Subcutaneous abdominal adipose tissue (tissue), 5 donors: ENCODE measurements at regions not wholly inside any gene's neighbourhood (a gene's known extent, or its start where the extent isn't known, plus 50 kb on each side); places are given as distances from the start of the nearest gene placed in this dataset.
"Not testable (repeated sequence)": the region's sequence is repeated elsewhere in the genome, so short reads cannot be mapped to it uniquely, and the experiment has no call there.

Experiments used
- H3K27ac ChIP-seq: one replicate; pipeline ENCODE4 v1.7.0; 2013; ENCODE audit warnings: low read depth, mild to moderate bottlenecking, inconsistent platforms, low read length, moderate library complexity
- H3K27me3 ChIP-seq, 5 donors: one replicate each; pipeline ENCODE4 v1.7.0; 2013; ENCODE audit warnings: low read length in 5 of 5, inconsistent platforms in 1 of 5; ENCODE audit not compliant: control insufficient read depth in 5 of 5, insufficient read depth in 4 of 5
- H3K36me3 ChIP-seq, 5 donors: one replicate each; pipeline ENCODE4 v1.7.0; 2013; ENCODE audit warnings: low read length in 5 of 5; ENCODE audit not compliant: control insufficient read depth in 5 of 5, insufficient read depth in 5 of 5
- H3K4me1 ChIP-seq, 5 donors: one replicate each; pipeline ENCODE4 v1.7.0; 2013; ENCODE audit warnings: low read length in 5 of 5, mild to moderate bottlenecking in 3 of 5, moderate library complexity in 1 of 5; ENCODE audit not compliant: control insufficient read depth in 5 of 5, insufficient read depth in 5 of 5
- H3K4me3 ChIP-seq, 5 donors: one replicate each; pipeline ENCODE4 v1.7.0; 2013; ENCODE audit warnings: low read length in 5 of 5, low read depth in 1 of 5
- H3K9ac ChIP-seq, 5 donors: one replicate each; pipeline ENCODE4 v1.7.0; 2013; ENCODE audit warnings: low read length in 5 of 5, mild to moderate bottlenecking in 4 of 5, moderate library complexity in 3 of 5
- H3K9me3 ChIP-seq, 5 donors: one replicate each; pipeline ENCODE4 v1.7.0; 2013; ENCODE audit warnings: low read length in 5 of 5; ENCODE audit not compliant: control insufficient read depth in 5 of 5
- donor health status: healthy.
- donor health status: healthy.
- donor health status: healthy.
- donor health status: healthy.
- donor health status: healthy.

DNA sequence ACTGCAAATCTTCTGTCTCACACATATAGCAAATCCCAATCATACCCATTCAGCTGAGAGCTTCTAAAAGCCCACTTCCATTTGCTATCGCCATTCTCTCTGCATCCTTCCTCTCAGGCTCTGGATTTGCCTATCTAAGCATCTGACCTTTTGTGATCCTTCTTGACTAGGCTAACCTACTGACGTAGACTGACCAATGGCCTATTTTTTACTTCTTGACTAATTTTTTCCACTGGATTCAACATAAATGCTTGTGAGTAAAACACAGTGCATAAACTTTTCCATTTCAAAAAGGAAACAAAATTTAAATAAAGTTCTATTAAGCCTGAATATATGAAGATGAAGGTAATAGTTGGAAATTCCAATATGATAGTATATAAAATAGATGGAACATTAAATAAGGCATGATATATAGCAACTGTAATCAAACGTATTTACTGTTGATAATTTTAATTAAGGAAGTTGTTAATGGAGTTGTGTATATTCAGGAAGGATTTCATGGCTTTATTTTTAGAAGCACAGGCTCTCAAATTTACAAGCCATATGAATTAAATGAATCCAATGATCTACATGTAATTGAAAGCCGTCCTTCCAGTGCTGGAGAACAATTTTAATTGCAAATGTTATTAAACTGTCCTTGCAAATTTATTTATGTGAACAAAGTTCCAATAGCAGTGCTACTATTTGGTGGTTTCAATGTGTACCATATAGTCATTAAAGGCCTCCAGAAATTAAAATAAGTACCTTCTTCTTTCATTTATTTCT is 918.4 kb downstream of the SORCS3 start:
- Histone ChIP-seq H3K36me3 (no peaks in the 10 kb centered on the region), H3K27me3 (no peaks in the 10 kb centered on the region), H3K9me3 (peaks cover 0 to 3% (median 0%) of the 10 kb centered on the region in 5 donors), H3K4me1 (no peaks in the 10 kb centered on the region), H3K9ac (no peak overlapping the region), H3K27ac (no peak overlapping the region), H3K4me3 (no peak overlapping the region)

DNA sequence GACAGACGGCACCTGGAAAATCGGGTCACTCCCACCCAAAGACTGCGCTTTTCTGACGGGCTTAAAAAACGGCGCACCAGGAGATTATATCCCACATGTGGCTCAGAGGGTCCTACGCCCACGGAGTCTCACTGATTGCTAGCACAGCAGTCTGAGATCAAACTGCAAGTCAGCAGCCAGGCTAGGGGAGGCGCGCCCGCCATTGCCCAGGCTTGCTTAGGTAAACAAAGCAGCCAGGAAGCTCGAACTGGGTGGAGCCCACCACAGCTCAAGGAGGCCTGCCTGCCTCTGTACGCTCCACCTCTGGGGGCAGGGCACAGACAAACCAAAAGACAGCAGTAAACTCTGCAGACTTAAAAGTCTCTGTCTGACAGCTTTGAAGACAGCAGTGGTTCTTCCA is 909.4 kb downstream of the SORCS3 start:
- H3K27ac ChIP-seq, H3K9me3 ChIP-seq, H3K9ac ChIP-seq, H3K27me3 ChIP-seq, H3K4me1 ChIP-seq, H3K4me3 ChIP-seq, H3K36me3 ChIP-seq: not testable (repeated sequence)

DNA sequence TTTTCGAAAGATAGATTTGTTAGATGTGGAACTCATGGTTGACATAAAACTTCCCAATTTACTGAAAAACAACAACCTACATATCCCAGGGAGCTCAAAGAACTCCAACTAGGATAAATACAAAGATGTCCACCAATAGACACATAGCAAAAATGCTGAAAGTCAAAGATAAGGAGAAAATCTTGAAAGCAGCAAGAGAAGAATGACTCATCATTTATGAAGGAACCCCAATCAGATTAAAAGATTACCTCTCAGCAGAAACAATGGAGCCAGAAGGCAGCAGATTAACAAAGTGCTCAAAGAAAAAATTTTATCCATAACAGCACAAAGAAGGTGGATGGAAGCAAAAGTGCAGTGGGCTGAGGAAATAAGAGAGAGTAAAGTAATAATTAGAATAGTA is 908.6 kb downstream of the SORCS3 start:
- no peak overlapping the region for H3K9ac ChIP-seq
- no peak overlapping the region for H3K27ac ChIP-seq
- no peaks in the 10 kb centered on the region for H3K36me3 ChIP-seq
- H3K27me3 ChIP-seq = no peaks in the 10 kb centered on the region
- H3K4me1 ChIP-seq = no peaks in the 10 kb centered on the region
- no peaks in the 10 kb centered on the region for H3K9me3 ChIP-seq
- no peak overlapping the region for H3K4me3 ChIP-seq

DNA sequence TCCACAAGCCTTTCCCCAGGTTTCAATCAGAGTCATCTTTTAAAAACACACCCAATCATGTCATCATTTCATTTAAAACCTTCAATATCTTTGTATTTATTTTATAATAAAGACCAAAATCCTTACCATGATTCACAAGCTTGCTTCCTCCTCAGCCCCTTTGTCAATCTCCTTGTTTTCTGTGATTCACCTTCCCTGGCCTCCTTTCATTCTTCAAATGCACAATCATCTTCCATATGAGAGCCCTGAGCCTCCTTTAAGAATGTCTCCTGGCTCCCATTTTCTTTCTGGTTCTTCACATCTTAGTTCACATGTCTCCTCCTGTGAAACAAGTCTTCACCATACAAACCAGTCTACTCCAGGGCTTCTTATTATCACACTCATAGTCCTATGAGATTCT is 904.0 kb downstream of the SORCS3 start:
- no peak overlapping the region for H3K9ac ChIP-seq
- no peaks in the 10 kb centered on the region for H3K36me3 ChIP-seq
- H3K27me3 ChIP-seq = no peaks in the 10 kb centered on the region
- H3K27ac ChIP-seq = no peak overlapping the region
- H3K4me1 ChIP-seq = no peaks in the 10 kb centered on the region
- no peak overlapping the region for H3K4me3 ChIP-seq
- no peaks in the 10 kb centered on the region for H3K9me3 ChIP-seq

DNA sequence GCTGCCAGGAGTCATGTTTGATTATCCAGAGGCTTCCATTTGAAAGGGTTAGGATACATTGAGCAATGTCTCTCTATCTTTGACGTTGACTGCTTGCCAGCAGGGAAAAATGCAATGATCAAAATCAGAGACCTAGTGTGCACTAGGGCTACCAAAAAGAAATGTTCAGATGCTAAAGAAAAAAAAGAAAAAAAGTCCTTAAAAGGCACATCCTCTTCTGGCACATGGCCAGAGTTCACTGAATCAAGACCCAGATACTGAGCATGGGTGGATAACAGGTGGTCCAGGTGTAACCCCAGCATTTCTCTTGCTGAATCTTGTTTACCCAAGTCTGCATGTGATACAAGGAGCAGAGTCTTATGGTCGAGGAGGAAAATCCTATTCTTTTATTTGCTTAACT is 899.3 kb downstream of the SORCS3 start:
- no peaks in the 10 kb centered on the region for H3K4me1 ChIP-seq

DNA sequence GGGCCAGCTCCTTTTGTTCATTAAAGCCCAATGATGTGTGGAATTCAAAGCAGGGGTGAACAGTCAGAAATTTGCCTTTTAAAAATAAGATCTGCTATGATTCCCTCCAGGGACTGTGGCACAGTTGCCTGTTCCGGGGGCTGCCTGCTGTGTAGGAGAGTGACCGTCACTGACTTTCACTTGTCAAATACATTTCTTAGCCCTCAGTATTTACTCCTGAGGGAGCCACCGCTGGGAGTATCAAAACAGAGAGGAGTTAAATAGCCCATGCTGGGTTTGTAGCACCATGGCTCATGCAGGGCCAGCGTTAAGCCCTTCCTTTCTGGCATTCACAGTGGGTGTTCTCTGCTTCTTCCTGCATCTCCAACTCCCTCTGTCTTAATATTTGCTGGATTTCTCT is 897.8 kb downstream of the SORCS3 start:
- Histone ChIP-seq H3K27me3 (no peaks in the 10 kb centered on the region), H3K36me3 (no peaks in the 10 kb centered on the region)

More for the DNA sequence above, 899.3 kb downstream of the SORCS3 start:
- H3K9ac ChIP-seq = no peak overlapping the region
- no peaks in the 10 kb centered on the region for H3K36me3 ChIP-seq
- no peak overlapping the region for H3K27ac ChIP-seq
- H3K4me3 ChIP-seq = no peak overlapping the region
- peaks cover 0 to 2% (median 0%) of the 10 kb centered on the region in 5 donors for H3K9me3 ChIP-seq
- H3K27me3 ChIP-seq = no peaks in the 10 kb centered on the region

DNA sequence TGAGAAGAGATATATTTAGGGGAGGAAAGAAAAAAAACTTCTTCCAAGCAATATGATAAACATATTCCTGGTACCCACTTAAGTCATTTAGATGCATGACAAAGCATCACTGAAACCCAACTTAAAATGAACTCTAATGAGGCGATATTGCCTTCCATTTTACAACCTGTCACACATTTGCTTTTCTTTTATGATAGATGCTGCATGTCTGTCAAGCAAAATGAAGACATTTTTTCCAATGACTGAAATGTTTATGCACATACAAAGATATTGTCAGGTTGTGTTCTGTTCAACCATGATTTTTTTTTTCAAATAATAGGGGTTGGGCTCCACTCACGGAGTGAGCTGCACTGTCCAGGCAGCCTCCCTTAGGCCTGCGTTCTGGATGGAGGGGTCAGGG is 894.4 kb downstream of the SORCS3 start:
- no peaks in the 10 kb centered on the region for H3K36me3 ChIP-seq
- H3K4me1 ChIP-seq = no peaks in the 10 kb centered on the region
- H3K4me3 ChIP-seq = no peak overlapping the region
- no peak overlapping the region for H3K9ac ChIP-seq
- H3K27me3 ChIP-seq = no peaks in the 10 kb centered on the region
- H3K27ac ChIP-seq = no peak overlapping the region
- H3K9me3 ChIP-seq = peaks cover 3 to 13% (median 5%) of the 10 kb centered on the region in 5 donors

More for the DNA sequence above, 897.8 kb downstream of the SORCS3 start:
- no peak overlapping the region for H3K4me3 ChIP-seq
- H3K4me1 ChIP-seq = no peaks in the 10 kb centered on the region
- H3K9me3 ChIP-seq = peaks cover 0 to 5% (median 0%) of the 10 kb centered on the region in 5 donors
- H3K9ac ChIP-seq = no peak overlapping the region
- no peak overlapping the region for H3K27ac ChIP-seq

DNA sequence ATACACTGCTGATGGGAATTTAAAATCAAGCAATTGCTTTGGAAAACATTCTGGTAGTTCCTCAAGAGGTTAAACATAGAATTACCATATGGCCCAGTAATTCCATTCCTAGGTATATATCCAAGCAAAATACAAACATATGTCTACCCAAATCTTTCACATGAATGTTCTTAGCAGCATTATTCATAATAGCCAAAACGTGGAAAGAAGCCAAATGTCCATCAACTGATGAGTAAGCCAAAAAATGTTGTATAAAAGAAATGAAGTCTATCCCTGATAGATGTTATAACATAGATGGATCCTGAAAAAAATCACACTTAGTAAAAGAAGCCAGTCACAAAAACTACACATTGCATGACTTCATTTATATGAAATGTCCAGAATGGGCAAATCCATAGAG is 893.0 kb downstream of the SORCS3 start:
- H3K4me3 ChIP-seq = no peak overlapping the region
- no peaks in the 10 kb centered on the region for H3K27me3 ChIP-seq
- no peak overlapping the region for H3K27ac ChIP-seq
- no peaks in the 10 kb centered on the region for H3K36me3 ChIP-seq
- H3K4me1 ChIP-seq = no peaks in the 10 kb centered on the region
- H3K9me3 ChIP-seq = peaks cover 3 to 13% (median 5%) of the 10 kb centered on the region in 5 donors
- no peak overlapping the region for H3K9ac ChIP-seq

DNA sequence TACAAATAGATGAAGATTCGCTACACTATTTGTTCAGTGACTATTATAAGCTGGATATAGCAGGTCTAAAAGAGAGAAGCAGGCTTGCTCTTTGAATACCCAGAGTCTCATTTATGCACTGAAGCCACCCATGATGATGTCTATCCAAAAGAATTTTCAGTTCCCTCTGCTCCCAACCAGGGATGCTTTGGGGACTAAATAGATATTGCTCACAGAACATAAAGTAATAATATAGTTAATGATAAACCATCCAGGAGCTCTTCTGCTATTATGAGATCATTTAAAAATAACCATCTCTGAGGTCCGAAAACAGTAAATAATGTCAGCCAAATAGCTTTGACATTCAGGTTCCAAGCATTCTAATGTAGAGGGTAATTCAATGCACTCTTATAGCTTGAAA is 875.4 kb downstream of the SORCS3 start:
- no peaks in the 10 kb centered on the region for H3K9me3 ChIP-seq
- H3K36me3 ChIP-seq = no peaks in the 10 kb centered on the region
- H3K4me3 ChIP-seq = no peak overlapping the region
- no peaks in the 10 kb centered on the region for H3K4me1 ChIP-seq
- H3K27ac ChIP-seq = no peak overlapping the region
- H3K9ac ChIP-seq = no peak overlapping the region
- H3K27me3 ChIP-seq = peaks cover 0 to 2% (median 0%) of the 10 kb centered on the region in 5 donors

DNA sequence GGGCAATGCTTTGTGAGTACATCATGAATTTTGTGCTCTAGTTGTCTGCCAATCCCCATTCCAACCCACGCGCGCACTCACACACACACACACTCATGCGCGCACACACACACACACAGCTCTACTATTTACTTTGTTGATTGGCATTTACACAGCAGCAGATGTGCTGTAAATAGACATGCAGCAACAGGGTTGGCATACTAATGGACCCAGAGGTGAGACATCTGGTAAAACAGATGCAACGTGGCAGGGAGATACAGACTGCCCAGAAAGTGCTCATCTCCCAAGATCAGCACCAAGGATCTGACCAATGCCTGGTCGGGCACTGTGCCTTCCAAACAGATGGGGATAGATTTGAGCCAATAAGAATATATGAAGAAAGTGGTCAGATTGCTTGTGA is 873.0 kb downstream of the SORCS3 start:
- Histone ChIP-seq H3K36me3 (no peaks in the 10 kb centered on the region), H3K27ac (no peak overlapping the region), H3K9me3 (no peaks in the 10 kb centered on the region), H3K4me1 (no peaks in the 10 kb centered on the region), H3K9ac (no peak overlapping the region), H3K27me3 (peaks cover 0 to 2% (median 0%) of the 10 kb centered on the region in 5 donors), H3K4me3 (no peak overlapping the region)
